Kidney tubule cell (primary cell): ENCODE measurements at regions not wholly inside any gene's neighbourhood (a gene's known extent, or its start where the extent isn't known, plus 50 kb on each side); places are given as distances from the start of the nearest gene placed in this dataset.
A peak's percentile ranks its signal among the peaks of the same experiment; 100 is the strongest.

Experiments
- DNase-seq: peaks from one replicate; pipeline ENCODE4 v3.0.0-alpha.2; 2018; ENCODE audit warnings: low spot score

GRCh38 chr7:25815711-25816110 lies 336.3 kb upstream of the NFE2L3 start:
- DNase-seq, result no peak

GRCh38 chr7:25820432-25821040 lies 331.5 kb upstream of the NFE2L3 start:
- DNase-seq, result no peak

- DNase-seq, result no peak
Measured at GRCh38 chr7:25821225-25821624, 330.8 kb upstream of the NFE2L3 start.

GRCh38 chr7:25822823-25823222 lies 329.2 kb upstream of the NFE2L3 start:
- no peak for DNase-seq

GRCh38 chr7:25823571-25823970 lies 328.4 kb upstream of the NFE2L3 start:
- DNase-seq, result no peak

- no peak for DNase-seq
Measured at GRCh38 chr7:25828468-25828867, 323.5 kb upstream of the NFE2L3 start.

GRCh38 chr7:25829663-25830062 lies 322.3 kb upstream of the NFE2L3 start:
- no peak for DNase-seq

GRCh38 chr7:25830215-25830614 lies 321.8 kb upstream of the NFE2L3 start:
- DNase-seq, result no peak

GRCh38 chr7:25831062-25831691 lies 320.8 kb upstream of the NFE2L3 start:
- no peak for DNase-seq

GRCh38 chr7:25831831-25832411 lies 320.1 kb upstream of the NFE2L3 start:
- DNase-seq, result no peak

- DNase-seq, result no peak
Measured at GRCh38 chr7:25832456-25832855, 319.5 kb upstream of the NFE2L3 start.

GRCh38 chr7:25832929-25833328 lies 319.1 kb upstream of the NFE2L3 start:
- DNase-seq, result no peak

GRCh38 chr7:25834050-25834449 lies 317.9 kb upstream of the NFE2L3 start:
- DNase-seq, result no peak

GRCh38 chr7:25835197-25835596 lies 316.8 kb upstream of the NFE2L3 start:
- peak; percentile 90 for DNase-seq

- peak; percentile 37 for DNase-seq
Measured at GRCh38 chr7:25839084-25839769, 312.8 kb upstream of the NFE2L3 start.

- no peak for DNase-seq
Measured at GRCh38 chr7:25840209-25840792, 311.7 kb upstream of the NFE2L3 start.

- DNase-seq, result no peak
Measured at GRCh38 chr7:25841575-25841974, 310.4 kb upstream of the NFE2L3 start.

- no peak for DNase-seq
Measured at GRCh38 chr7:25842201-25842733, 309.7 kb upstream of the NFE2L3 start.

GRCh38 chr7:25843467-25843866 lies 308.5 kb upstream of the NFE2L3 start:
- DNase-seq, result no peak

GRCh38 chr7:25844102-25844870 lies 307.7 kb upstream of the NFE2L3 start:
- DNase-seq, result peak; percentile 30

- DNase-seq, result no peak
Measured at GRCh38 chr7:25845464-25845863, 306.5 kb upstream of the NFE2L3 start.

GRCh38 chr7:25846722-25847121 lies 305.3 kb upstream of the NFE2L3 start:
- peak; percentile 72 for DNase-seq
